SJSA1 (cell line): ENCODE measurements at regions not wholly inside any gene's neighbourhood (a gene's known extent, or its start where the extent isn't known, plus 50 kb on each side); places are given as distances from the start of the nearest gene placed in this dataset.
A peak's percentile ranks its signal among the peaks of the same experiment; 100 is the strongest.

Source experiments
- DNase-seq, 2 experiments: peaks; one replicate each; pipeline ENCODE4 v3.0.0-alpha.2; 2015 to 2020; ENCODE audit warnings: low spot score in 2 of 2, low read depth in 1 of 2
- H3K27ac ChIP-seq: fragments of 250-450 bp; sonication (Bioruptor Pico); 2 replicates; pipeline ENCODE4 v1.5.1; 2020; ENCODE audit warnings: mild to moderate bottlenecking, moderate library complexity
- H3K27me3 ChIP-seq: fragments of 250-450 bp; sonication (Bioruptor Pico); replicated peaks from 2 replicates; pipeline ENCODE4 v1.5.1; 2020; ENCODE audit warnings: mild to moderate bottlenecking, moderate library complexity
- H3K36me3 ChIP-seq: fragments of 250-450 bp; sonication (Bioruptor Pico); 2 replicates; pipeline ENCODE4 v1.5.1; 2020; ENCODE audit warnings: mild to moderate bottlenecking
- H3K4me1 ChIP-seq: fragments of 250-450 bp; sonication (Bioruptor Pico); replicated peaks from 2 replicates; pipeline ENCODE4 v1.6.1; 2021; ENCODE audit warnings: mild to moderate bottlenecking
- H3K4me3 ChIP-seq: fragments of 250-450 bp; sonication (Bioruptor Pico); 2 replicates; pipeline ENCODE4 v1.5.1; 2020; ENCODE audit warnings: mild to moderate bottlenecking
- H3K9me3 ChIP-seq: fragments of 250-450 bp; sonication (Bioruptor Pico); replicated peaks from 2 replicates; pipeline ENCODE4 v1.5.1; 2020; ENCODE audit warnings: mild to moderate bottlenecking

- no peak for DNase-seq
- no peak overlapping the region for H3K4me3 ChIP-seq
Measured at GRCh38 chrY:7920382-7920781, 1008.8 kb upstream of the AMELY start.

GRCh38 chrY:7888506-7888905 lies 977.0 kb upstream of the AMELY start:
- Histone ChIP-seq H3K36me3 (no peaks in the 10 kb centered on the region), H3K4me3 (no peak overlapping the region), H3K27ac (no peak overlapping the region), H3K4me1 (no peaks in the 10 kb centered on the region), H3K27me3 (no peaks in the 10 kb centered on the region), H3K9me3 (no peaks in the 10 kb centered on the region)
- no peak for DNase-seq

More at GRCh38 chrY:7920382-7920781, 1008.8 kb upstream of the AMELY start:
- no peaks in the 10 kb centered on the region for H3K36me3 ChIP-seq
- no peaks in the 10 kb centered on the region for H3K9me3 ChIP-seq
- no peaks in the 10 kb centered on the region for H3K4me1 ChIP-seq
- H3K27ac ChIP-seq: no peak overlapping the region
- H3K27me3 ChIP-seq: no peaks in the 10 kb centered on the region

- Histone ChIP-seq H3K27ac (no peak overlapping the region), H3K27me3 (no peaks in the 10 kb centered on the region), H3K36me3 (no peaks in the 10 kb centered on the region), H3K4me1 (no peaks in the 10 kb centered on the region), H3K9me3 (no peaks in the 10 kb centered on the region), H3K4me3 (no peak overlapping the region)
- no peak for DNase-seq
Measured at GRCh38 chrY:7881696-7882095, 970.1 kb upstream of the AMELY start.

DNA sequence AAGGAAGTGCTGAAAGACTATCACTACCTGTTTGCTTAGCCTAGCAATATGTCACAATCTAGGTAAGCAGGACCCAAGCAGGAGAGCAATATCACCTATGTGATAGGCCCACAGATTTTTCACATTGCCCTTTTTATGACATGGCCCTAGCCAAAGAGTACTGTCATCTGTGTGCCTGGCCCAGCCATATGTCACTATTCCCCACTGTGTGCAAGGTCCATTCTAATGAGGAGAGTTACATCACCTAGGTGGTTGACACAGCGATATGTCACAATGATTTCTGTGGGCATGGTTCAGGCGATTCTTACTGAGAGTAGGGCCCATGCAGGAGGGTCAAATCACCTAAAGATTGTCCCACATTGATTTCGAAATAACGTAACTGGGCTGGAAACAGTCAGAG lies 967.7 kb upstream of the AMELY start:
- H3K27me3 ChIP-seq: no peaks in the 10 kb centered on the region
- H3K4me1 ChIP-seq: no peaks in the 10 kb centered on the region
- H3K36me3 ChIP-seq: no peaks in the 10 kb centered on the region
- DNase-seq: no peak
- no peak overlapping the region for H3K27ac ChIP-seq
- no peaks in the 10 kb centered on the region for H3K9me3 ChIP-seq
- no peak overlapping the region for H3K4me3 ChIP-seq

- Histone ChIP-seq H3K4me3 (no peak overlapping the region), H3K9me3 (no peaks in the 10 kb centered on the region), H3K36me3 (no peaks in the 10 kb centered on the region), H3K4me1 (no peaks in the 10 kb centered on the region), H3K27me3 (no peaks in the 10 kb centered on the region), H3K27ac (no peak overlapping the region)
- no peak for DNase-seq
Measured at GRCh38 chrY:7878719-7879118, 967.2 kb upstream of the AMELY start.

GRCh38 chrY:7877458-7877857 lies 965.9 kb upstream of the AMELY start:
- Histone ChIP-seq H3K9me3 (no peaks in the 10 kb centered on the region), H3K27me3 (no peaks in the 10 kb centered on the region), H3K27ac (no peak overlapping the region), H3K36me3 (no peaks in the 10 kb centered on the region), H3K4me3 (no peak overlapping the region), H3K4me1 (no peaks in the 10 kb centered on the region)
- no peak for DNase-seq

- no peaks in the 10 kb centered on the region for H3K36me3 ChIP-seq
- no peak overlapping the region for H3K4me3 ChIP-seq
- no peak overlapping the region for H3K27ac ChIP-seq
- no peaks in the 10 kb centered on the region for H3K4me1 ChIP-seq
- H3K9me3 ChIP-seq: no peaks in the 10 kb centered on the region
- peak in 1 of 2 experiments; percentile 1 for DNase-seq
- H3K27me3 ChIP-seq: no peaks in the 10 kb centered on the region
Measured at GRCh38 chrY:7874080-7874479, 962.5 kb upstream of the AMELY start.

DNA sequence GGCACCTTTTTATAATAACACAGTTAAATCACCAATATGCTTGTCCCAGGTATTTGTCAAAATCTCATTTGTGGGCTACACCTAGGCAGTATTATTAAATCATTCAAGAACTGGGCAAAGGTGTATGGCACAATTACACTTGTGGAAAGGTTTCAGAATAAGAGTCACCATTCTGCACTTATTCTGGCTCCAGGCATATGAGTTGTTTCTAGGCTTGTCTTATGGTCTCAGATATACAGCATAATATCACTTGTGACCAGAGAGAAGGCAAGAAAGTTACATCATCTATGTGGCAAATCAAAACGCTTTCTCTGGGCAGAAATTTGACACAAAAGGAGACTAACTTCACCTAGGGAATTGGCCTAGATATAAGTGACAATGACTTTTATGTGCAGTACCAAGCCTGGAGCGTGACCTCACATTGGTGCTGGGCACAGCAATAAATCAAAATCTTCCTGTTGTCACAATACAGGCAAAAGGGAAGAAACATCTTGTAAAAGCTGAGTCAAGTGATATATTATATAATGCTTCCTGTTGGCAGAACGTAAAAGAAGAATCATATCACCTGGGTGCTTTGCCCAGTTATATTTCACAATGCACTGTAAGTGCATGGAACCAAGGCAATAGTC lies 959.9 kb upstream of the AMELY start:
- no peak for DNase-seq
- no peak overlapping the region for H3K27ac ChIP-seq
- no peaks in the 10 kb centered on the region for H3K36me3 ChIP-seq
- H3K4me1 ChIP-seq: no peaks in the 10 kb centered on the region
- no peaks in the 10 kb centered on the region for H3K27me3 ChIP-seq
- H3K4me3 ChIP-seq: no peak overlapping the region
- H3K9me3 ChIP-seq: no peaks in the 10 kb centered on the region

- Histone ChIP-seq H3K27ac (no peak overlapping the region), H3K27me3 (no peaks in the 10 kb centered on the region)
- DNase-seq: no peak
Measured at GRCh38 chrY:7866976-7867375, 955.4 kb upstream of the AMELY start.

DNA sequence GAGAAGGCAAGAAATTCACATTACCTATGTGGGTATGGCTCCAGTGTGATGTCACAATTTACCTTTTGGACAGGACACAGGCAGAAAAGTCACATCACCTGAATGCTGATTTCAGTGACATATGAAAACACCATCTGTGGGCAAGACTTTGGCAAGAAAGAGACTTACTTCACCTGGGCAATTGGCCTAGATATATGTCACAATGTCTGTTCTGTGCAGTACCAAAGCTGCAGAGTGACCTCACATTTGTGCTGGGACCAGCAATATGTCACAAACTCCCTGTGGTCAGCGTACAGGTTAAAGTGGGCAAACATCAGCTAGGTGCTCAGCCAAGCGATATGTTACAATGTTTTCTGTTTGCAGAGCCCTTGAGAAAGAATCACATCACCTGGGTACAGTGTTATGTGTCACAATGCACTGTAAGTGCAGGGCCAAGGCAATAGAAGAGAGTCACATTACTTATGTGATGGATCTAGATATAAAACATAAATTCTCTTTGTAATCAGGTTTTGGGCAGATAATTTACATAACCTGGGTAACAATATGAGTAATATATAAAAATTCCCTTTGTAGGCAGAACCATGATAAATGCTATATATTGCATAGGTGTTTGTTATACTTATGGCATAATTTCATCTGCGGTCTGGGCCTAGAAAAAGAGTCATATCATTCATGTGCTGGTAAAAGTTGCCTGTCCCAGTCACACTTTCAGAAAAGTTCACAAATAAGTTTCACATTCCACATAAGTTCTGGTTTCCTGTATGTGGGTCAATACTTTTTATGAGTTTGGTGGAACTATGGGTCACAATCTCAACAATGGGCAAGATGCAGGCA lies 949.4 kb upstream of the AMELY start:
- Histone ChIP-seq H3K27ac (no peak overlapping the region), H3K4me3 (no peak overlapping the region), H3K27me3 (no peaks in the 10 kb centered on the region), H3K4me1 (no peaks in the 10 kb centered on the region), H3K36me3 (no peaks in the 10 kb centered on the region), H3K9me3 (no peaks in the 10 kb centered on the region)
- DNase-seq: no peak

More at GRCh38 chrY:7866976-7867375, 955.4 kb upstream of the AMELY start:
- H3K4me1 ChIP-seq: no peaks in the 10 kb centered on the region
- H3K36me3 ChIP-seq: no peaks in the 10 kb centered on the region
- no peak overlapping the region for H3K4me3 ChIP-seq
- no peaks in the 10 kb centered on the region for H3K9me3 ChIP-seq

DNA sequence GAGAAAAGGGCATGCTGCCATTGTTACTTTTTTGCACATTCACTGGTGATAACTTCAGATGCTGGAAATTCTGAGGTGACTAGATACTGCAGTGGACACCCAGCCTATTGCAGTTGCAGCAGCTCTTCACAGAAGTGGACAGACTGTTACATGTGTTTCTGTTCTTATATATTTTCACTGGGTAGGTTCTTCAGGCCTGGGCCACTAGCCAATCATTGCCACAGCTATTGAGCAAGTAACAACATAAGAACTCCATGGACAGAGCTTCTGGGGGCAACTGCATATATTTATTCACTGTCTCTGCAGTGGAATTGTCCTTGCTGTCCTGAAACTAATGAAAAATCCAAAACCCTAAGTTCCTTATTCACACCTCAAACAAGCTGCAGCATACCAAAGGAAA lies 938.6 kb upstream of the AMELY start:
- no peak for DNase-seq
- no peaks in the 10 kb centered on the region for H3K9me3 ChIP-seq

DNA sequence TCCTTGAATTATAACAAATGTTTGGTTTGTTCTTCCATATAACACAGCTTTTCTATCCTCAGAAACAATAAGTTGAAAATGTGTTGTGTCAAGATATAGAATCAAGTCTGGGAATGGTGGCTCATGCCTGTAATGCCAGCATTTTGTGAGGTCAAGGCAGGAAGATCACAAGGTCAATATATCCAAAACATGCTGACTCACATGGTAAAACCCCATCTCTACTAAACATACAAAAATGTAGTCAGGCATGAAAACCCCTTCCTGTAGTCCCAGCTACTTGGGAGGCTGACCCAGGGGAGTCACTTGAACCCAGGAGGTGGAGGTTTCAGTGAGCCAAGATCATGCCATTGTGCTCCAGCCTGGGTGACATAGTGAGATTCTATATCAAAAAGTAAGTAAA lies 934.2 kb upstream of the AMELY start:
- no peak overlapping the region for H3K27ac ChIP-seq
- H3K36me3 ChIP-seq: no peaks in the 10 kb centered on the region
- H3K4me1 ChIP-seq: no peaks in the 10 kb centered on the region
- H3K9me3 ChIP-seq: no peaks in the 10 kb centered on the region
- no peaks in the 10 kb centered on the region for H3K27me3 ChIP-seq
- DNase-seq: no peak
- H3K4me3 ChIP-seq: no peak overlapping the region

More for the DNA sequence above, 938.6 kb upstream of the AMELY start:
- H3K4me1 ChIP-seq: no peaks in the 10 kb centered on the region
- H3K27me3 ChIP-seq: no peaks in the 10 kb centered on the region
- H3K36me3 ChIP-seq: no peaks in the 10 kb centered on the region
- no peak overlapping the region for H3K4me3 ChIP-seq
- H3K27ac ChIP-seq: no peak overlapping the region

DNA sequence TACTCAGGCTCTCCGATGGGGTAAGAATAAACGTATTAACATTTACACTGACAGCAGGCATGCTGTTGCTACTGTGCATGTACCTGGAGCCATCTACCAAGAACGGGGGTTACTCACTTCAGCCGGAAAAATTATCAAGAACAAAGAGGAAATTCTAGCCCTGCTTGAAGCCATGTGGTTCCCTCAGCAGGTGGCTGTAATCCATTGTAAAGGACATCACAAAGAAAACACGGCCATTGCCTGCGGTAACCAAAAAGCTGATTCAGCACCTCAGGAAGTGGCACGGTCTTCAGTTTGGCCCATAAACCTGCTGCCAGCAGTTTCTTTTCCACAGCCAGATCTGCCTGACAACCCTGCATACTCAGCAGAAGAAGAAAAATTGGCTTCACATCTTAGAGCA lies 925.5 kb upstream of the AMELY start:
- Histone ChIP-seq H3K36me3 (no peaks in the 10 kb centered on the region), H3K27ac (no peak overlapping the region), H3K27me3 (no peaks in the 10 kb centered on the region), H3K9me3 (no peaks in the 10 kb centered on the region), H3K4me3 (no peak overlapping the region), H3K4me1 (no peaks in the 10 kb centered on the region)
- no peak for DNase-seq

DNA sequence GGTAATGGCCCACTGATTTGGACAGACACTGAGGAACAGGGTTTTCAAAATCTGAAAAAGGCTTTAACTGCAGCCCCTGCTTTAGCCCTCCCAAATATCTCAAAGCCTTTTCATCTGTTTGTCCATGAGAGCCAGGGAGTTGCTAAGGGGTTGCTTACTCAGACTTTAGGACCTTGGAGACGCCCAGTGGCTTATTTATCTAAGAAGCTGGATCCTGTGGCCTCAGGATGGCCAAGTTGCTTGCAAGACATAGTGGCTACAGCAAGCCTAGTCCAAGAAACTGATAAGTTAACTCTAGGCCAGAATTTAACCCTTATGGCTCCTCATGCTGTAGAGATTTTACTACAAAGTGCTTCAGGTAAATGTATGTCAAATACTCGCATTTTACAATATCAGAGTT lies 924.8 kb upstream of the AMELY start:
- H3K4me1 ChIP-seq: no peaks in the 10 kb centered on the region
- H3K9me3 ChIP-seq: no peaks in the 10 kb centered on the region
- no peaks in the 10 kb centered on the region for H3K27me3 ChIP-seq
- no peak overlapping the region for H3K4me3 ChIP-seq
- no peak overlapping the region for H3K27ac ChIP-seq
- no peaks in the 10 kb centered on the region for H3K36me3 ChIP-seq
- no peak for DNase-seq
